Body of pancreas (tissue), 4 donors: ENCODE measurements at regions not wholly inside any gene's neighbourhood (a gene's known extent, or its start where the extent isn't known, plus 50 kb on each side); places are given as distances from the start of the nearest gene placed in this dataset.

ENCODE experiments used
- CTCF ChIP-seq, 7 experiments: fragments of 450-650 bp in 4 of 7; fragments of 200-600 bp in 3 of 7; sonication (generic) in 3 of 7; IDR thresholded peaks; one replicate each; pipeline ENCODE4 v1.5.1; 2016 to 2019; ENCODE audit warnings: antibody characterized with exemption in 7 of 7
- POLR2A ChIP-seq, 3 donors: fragments of 450-650 bp; IDR thresholded peaks; one replicate each; pipeline ENCODE4 v1.6.1; 2016; ENCODE audit warnings: antibody characterized with exemption in 3 of 3, mild to moderate bottlenecking in 2 of 3

DNA sequence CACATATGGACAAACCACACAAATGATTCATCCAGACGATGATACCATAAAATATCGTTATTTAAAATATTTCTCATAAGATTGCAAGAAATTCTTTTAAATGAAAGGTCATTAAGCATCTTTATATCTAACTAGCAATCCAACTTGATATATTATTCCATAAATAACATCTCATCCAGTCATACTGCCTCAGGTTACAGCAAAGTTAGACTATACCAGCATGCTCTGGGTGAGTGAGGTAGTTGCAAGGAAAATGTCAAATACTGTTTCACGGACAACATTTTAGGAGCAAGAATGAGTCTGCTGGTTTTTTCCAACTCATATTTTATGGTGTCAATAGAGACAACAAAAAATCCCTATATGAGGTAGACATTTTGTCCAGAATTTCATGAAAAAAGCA is 200.9 kb upstream of the TRPM3 start:
- no peak for TF ChIP-seq CTCF (IDR thresholded peaks at IDR 0.05)
- TF ChIP-seq POLR2A (IDR thresholded peaks at IDR 0.05), result no peak
